GM12878 (cell line): ENCODE measurements at regions not wholly inside any gene's neighbourhood (a gene's known extent, or its start where the extent isn't known, plus 50 kb on each side); places are given as distances from the start of the nearest gene placed in this dataset.
"Not testable (repeated sequence)": the region's sequence is repeated elsewhere in the genome, so short reads cannot be mapped to it uniquely, and the experiment has no call there.

Source experiments
- BACH1 ChIP-seq: fragments of 450-650 bp; IDR thresholded peaks from 2 replicates; pipeline ENCODE4 v1.6.1; 2017; ENCODE audit warnings: mild to moderate bottlenecking, borderline replicate concordance
- HDGF ChIP-seq: fragments of 450-650 bp; IDR thresholded peaks from 2 replicates; pipeline ENCODE4 v1.6.1; 2016; ENCODE audit warnings: antibody characterized with exemption
- POLR2AphosphoS2 ChIP-seq: IDR thresholded peaks from 2 replicates; pipeline ENCODE4 v1.6.1; 2011; ENCODE audit warnings: low read depth, mild to moderate bottlenecking, low read length, improper control_type of control experiment, moderate library complexity
- RAD51 ChIP-seq: fragments of 450-650 bp; IDR thresholded peaks from 2 replicates; pipeline ENCODE4 v1.6.1; 2016; ENCODE audit warnings: moderate library complexity, mild to moderate bottlenecking, inconsistent platforms
- TBL1XR1 ChIP-seq: IDR thresholded peaks from 2 replicates; pipeline ENCODE4 v1.6.1; 2012; ENCODE audit warnings: low read depth, low read length, improper control_type of control experiment
- ZNF274 ChIP-seq: IDR thresholded peaks from one replicate; pipeline ENCODE4 v1.8.0; 2011; ENCODE audit not compliant: insufficient read length, insufficient read depth
- ZSCAN29 ChIP-seq: fragments of 450-650 bp; IDR thresholded peaks from 2 replicates; pipeline ENCODE4 v1.6.1; 2017; ENCODE audit warnings: mild to moderate bottlenecking, moderate library complexity
- ZZZ3 ChIP-seq: IDR thresholded peaks from 2 replicates; pipeline ENCODE4 v1.6.1; 2011; ENCODE audit warnings: low read depth; ENCODE audit not compliant: control insufficient read depth, insufficient read length
- TF ChIP-seq, protein P1 (sequence below): IDR thresholded peaks from 2 replicates; pipeline ENCODE4 v1.6.1; 2011; ENCODE audit warnings: low read depth, mild to moderate bottlenecking, low read length, moderate library complexity, borderline replicate concordance; ENCODE audit errors: extremely low read depth
- TF ChIP-seq, protein P2 (sequence below), 3 experiments: IDR thresholded peaks in 2 of 3; conservative IDR thresholded peaks in 1 of 3; 2 replicates each; pipeline ENCODE4 v1.5.1; 2011; ENCODE audit warnings: low read depth in 3 of 3, low read length in 3 of 3, mild to moderate bottlenecking in 3 of 3, control low read depth in 2 of 3, moderate library complexity in 2 of 3, inconsistent platforms in 1 of 3, mixed read lengths in 1 of 3; ENCODE audit not compliant: control insufficient read depth in 2 of 3, insufficient read depth in 1 of 3; ENCODE audit errors: extremely low read depth in 1 of 3

DNA sequence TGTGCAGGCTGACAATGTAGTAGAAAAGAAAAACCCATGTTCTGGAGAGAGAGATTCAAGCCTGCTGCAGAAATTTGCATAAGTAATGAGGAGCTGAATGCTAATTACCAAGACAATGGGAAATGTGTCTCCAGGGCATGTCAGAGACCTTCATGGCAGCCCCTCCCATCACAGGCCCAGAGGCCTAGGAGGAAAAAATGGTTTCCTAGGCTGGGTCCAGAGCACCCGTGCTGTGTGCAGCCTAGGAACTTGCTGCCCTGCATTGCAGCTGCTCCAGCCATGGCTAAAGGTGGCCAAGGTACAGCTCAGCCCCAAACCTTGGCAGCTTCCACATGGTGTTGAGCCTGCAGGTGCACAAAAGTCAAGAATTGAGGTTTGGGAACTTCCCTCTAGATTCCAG, 402.3 kb downstream of the PRR32 start:
- TF ChIP-seq, protein P1, sequence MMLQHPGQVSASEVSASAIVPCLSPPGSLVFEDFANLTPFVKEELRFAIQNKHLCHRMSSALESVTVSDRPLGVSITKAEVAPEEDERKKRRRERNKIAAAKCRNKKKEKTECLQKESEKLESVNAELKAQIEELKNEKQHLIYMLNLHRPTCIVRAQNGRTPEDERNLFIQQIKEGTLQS, result not testable (repeated sequence)
- TF ChIP-seq HDGF, ZSCAN29, BACH1, RAD51, ZNF274, POLR2AphosphoS2, TBL1XR1, ZZZ3: not testable (repeated sequence)
- TF ChIP-seq, protein P2, sequence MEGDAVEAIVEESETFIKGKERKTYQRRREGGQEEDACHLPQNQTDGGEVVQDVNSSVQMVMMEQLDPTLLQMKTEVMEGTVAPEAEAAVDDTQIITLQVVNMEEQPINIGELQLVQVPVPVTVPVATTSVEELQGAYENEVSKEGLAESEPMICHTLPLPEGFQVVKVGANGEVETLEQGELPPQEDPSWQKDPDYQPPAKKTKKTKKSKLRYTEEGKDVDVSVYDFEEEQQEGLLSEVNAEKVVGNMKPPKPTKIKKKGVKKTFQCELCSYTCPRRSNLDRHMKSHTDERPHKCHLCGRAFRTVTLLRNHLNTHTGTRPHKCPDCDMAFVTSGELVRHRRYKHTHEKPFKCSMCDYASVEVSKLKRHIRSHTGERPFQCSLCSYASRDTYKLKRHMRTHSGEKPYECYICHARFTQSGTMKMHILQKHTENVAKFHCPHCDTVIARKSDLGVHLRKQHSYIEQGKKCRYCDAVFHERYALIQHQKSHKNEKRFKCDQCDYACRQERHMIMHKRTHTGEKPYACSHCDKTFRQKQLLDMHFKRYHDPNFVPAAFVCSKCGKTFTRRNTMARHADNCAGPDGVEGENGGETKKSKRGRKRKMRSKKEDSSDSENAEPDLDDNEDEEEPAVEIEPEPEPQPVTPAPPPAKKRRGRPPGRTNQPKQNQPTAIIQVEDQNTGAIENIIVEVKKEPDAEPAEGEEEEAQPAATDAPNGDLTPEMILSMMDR (IDR thresholded peaks at IDR 0.05 in 2 of 3, conservative IDR thresholded peaks at IDR 0.05 in 1 of 3; ENCODE audit: control insufficient read depth in 2 of 3, extremely low read depth in 1 of 3, insufficient read depth in 1 of 3, low read depth in 3 of 3, low read length in 3 of 3), result not testable (repeated sequence)
